ENCODE measurements at regions not wholly inside any gene's neighbourhood (a gene's known extent, or its start where the extent isn't known, plus 50 kb on each side); places are given as distances from the start of the nearest gene placed in this dataset.

GRCh38 chr18:40501026-40501425 lies 1454.0 kb upstream of the PIK3C3 start:
- no peak for DNase-seq
- Histone ChIP-seq H3K4me1 (no peaks in the 10 kb centered on the region), H3K27me3 (no peaks in the 10 kb centered on the region), H3K9me3 (no peaks in the 10 kb centered on the region), H3K27ac (no peak overlapping the region), H3K4me3 (no peak overlapping the region), H3K36me3 (no peaks in the 10 kb centered on the region)
- ATAC-seq = no peak
- 50% methylated on average over 1 of the region's 1 CpG for WGBS (ENCODE audit: insufficient coverage, low coverage, low lambda C conversion rate, missing lambda C conversion rate)
- intact Hi-C loops (cut with DNase I) = no loop called here
- TF ChIP-seq POLR2A (IDR thresholded peaks at IDR 0.05) (no peak), CTCF (IDR thresholded peaks at IDR 0.05) (no peak)

GRCh38 chr18:40494603-40495002 lies 1460.4 kb upstream of the PIK3C3 start:
- no peaks in the 10 kb centered on the region for H3K4me1 ChIP-seq
- ATAC-seq = no peak
- no peaks in the 10 kb centered on the region for H3K9me3 ChIP-seq
- no peak overlapping the region for H3K27ac ChIP-seq
- H3K27me3 ChIP-seq = no peaks in the 10 kb centered on the region
- H3K36me3 ChIP-seq = no peaks in the 10 kb centered on the region
- no peak for DNase-seq
- WGBS (ENCODE audit: insufficient coverage, low coverage, low lambda C conversion rate, missing lambda C conversion rate) = 36% methylated on average over 2 of the region's 2 CpGs
- H3K4me3 ChIP-seq = no peak overlapping the region
- TF ChIP-seq POLR2A (IDR thresholded peaks at IDR 0.05) (no peak), CTCF (IDR thresholded peaks at IDR 0.05) (no peak)
- intact Hi-C loops (cut with DNase I) = no loop called here

- 35% methylated on average over 4 of the region's 4 CpGs for WGBS (ENCODE audit: insufficient coverage, low coverage, low lambda C conversion rate, missing lambda C conversion rate)
- Histone ChIP-seq H3K4me3 (no peak overlapping the region), H3K27me3 (no peaks in the 10 kb centered on the region), H3K36me3 (no peaks in the 10 kb centered on the region), H3K4me1 (no peaks in the 10 kb centered on the region), H3K27ac (no peak overlapping the region), H3K9me3 (no peaks in the 10 kb centered on the region)
- TF ChIP-seq CTCF (IDR thresholded peaks at IDR 0.05) = no peak
- no peak for DNase-seq
- no peak for ATAC-seq
- intact Hi-C loops (cut with DNase I) = no loop called here
Observed at GRCh38 chr18:40493316-40493715, 1461.7 kb upstream of the PIK3C3 start.

GRCh38 chr18:40489301-40489700 lies 1465.7 kb upstream of the PIK3C3 start:
- Histone ChIP-seq H3K27ac (no peak overlapping the region), H3K9me3 (no peaks in the 10 kb centered on the region), H3K27me3 (no peaks in the 10 kb centered on the region), H3K4me1 (no peaks in the 10 kb centered on the region), H3K4me3 (no peak overlapping the region), H3K36me3 (no peaks in the 10 kb centered on the region)
- TF ChIP-seq CTCF (IDR thresholded peaks at IDR 0.05) = no peak
- TF ChIP-seq POLR2A (IDR thresholded peaks at IDR 0.05) = no peak
- no peak for ATAC-seq
- DNase-seq = no peak
- intact Hi-C loops (cut with DNase I) = no loop called here

- intact Hi-C loops (cut with DNase I) = no loop called here
- Histone ChIP-seq H3K4me3 (no peak overlapping the region), H3K4me1 (no peaks in the 10 kb centered on the region), H3K27me3 (no peaks in the 10 kb centered on the region), H3K9me3 (no peaks in the 10 kb centered on the region), H3K27ac (no peak overlapping the region), H3K36me3 (no peaks in the 10 kb centered on the region)
- no peak for DNase-seq
- no peak for ATAC-seq
- no peak for TF ChIP-seq CTCF (IDR thresholded peaks at IDR 0.05)
- no peak for TF ChIP-seq POLR2A (IDR thresholded peaks at IDR 0.05)
Observed at GRCh38 chr18:40485318-40485717, 1469.7 kb upstream of the PIK3C3 start.
